ENCODE measurements at regions not wholly inside any gene's neighbourhood (a gene's known extent, or its start where the extent isn't known, plus 50 kb on each side); places are given as distances from the start of the nearest gene placed in this dataset.

DNA sequence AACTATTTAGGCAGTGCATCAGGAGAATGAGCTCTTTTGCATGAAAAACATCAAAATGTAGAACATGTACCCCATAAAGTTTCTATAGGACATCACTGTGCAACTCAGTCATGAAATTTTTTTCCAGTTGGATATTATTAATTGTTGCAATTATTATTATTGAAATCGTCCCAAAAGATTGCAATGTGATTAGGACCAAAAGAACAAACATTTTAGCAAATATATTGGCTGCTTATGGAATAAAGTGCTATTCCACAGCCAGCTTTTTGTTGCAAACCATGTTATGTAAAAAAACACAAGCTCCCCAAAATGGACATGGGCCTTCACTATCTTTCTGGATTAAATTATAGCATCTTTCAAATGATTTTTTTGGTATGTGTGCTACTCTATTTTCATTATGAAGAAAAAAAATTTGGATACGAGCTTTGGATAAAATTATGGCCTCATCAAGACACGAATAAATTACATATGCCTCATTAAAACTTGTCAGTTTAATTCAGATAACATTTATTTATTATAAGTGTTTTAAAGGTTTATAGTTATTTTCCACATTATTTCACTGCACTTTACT is 262.7 kb upstream of the TCF21 start:
- TF ChIP-seq, protein P1, sequence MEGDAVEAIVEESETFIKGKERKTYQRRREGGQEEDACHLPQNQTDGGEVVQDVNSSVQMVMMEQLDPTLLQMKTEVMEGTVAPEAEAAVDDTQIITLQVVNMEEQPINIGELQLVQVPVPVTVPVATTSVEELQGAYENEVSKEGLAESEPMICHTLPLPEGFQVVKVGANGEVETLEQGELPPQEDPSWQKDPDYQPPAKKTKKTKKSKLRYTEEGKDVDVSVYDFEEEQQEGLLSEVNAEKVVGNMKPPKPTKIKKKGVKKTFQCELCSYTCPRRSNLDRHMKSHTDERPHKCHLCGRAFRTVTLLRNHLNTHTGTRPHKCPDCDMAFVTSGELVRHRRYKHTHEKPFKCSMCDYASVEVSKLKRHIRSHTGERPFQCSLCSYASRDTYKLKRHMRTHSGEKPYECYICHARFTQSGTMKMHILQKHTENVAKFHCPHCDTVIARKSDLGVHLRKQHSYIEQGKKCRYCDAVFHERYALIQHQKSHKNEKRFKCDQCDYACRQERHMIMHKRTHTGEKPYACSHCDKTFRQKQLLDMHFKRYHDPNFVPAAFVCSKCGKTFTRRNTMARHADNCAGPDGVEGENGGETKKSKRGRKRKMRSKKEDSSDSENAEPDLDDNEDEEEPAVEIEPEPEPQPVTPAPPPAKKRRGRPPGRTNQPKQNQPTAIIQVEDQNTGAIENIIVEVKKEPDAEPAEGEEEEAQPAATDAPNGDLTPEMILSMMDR (IDR thresholded peaks at IDR 0.05): no peak
- Histone ChIP-seq H3K9ac (no peak overlapping the region), H3K9me3 (ENCODE audit: control insufficient read depth, low read length) (no peaks in the 10 kb centered on the region), H3K79me2 (no peaks in the 10 kb centered on the region), H3K4me2 (ENCODE audit: low read length) (no peak overlapping the region), H3K27me3 (ENCODE audit: control insufficient read depth, insufficient read depth, low read length) (no peaks in the 10 kb centered on the region), H3K36me3 (ENCODE audit: control insufficient read depth, insufficient read depth, low read length) (no peaks in the 10 kb centered on the region), H3K4me1 (no peaks in the 10 kb centered on the region), H3K27ac (no peak overlapping the region), H3K4me3 (ENCODE audit: low read depth, low read length) (no peak overlapping the region), H2AFZ (no peak overlapping the region)

DNA sequence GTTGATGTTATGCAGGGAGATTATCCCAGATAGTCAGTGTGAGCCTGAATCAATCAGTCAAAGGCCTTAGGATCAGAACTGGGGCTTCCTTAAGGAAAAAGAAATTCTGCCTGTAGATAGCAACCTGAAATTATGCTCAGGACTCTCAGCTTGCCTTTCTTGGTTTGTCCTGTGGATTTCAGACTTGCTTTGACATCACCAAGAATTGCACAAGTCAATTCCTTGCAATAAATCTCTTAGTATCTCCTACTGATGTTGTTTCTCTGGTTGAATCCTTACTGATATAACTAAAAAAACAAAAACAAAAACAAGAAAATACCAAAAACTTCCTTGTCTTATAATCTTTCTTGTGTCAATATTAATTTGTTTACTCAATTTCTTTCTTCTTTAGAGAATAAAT is 258.9 kb upstream of the TCF21 start:
- Histone ChIP-seq H3K4me3 (ENCODE audit: low read depth, low read length) (no peak overlapping the region), H3K9me3 (ENCODE audit: control insufficient read depth, low read length) (no peaks in the 10 kb centered on the region), H3K27me3 (ENCODE audit: control insufficient read depth, insufficient read depth, low read length) (no peaks in the 10 kb centered on the region), H3K27ac (no peak overlapping the region), H2AFZ (no peak overlapping the region), H3K4me2 (ENCODE audit: low read length) (no peak overlapping the region), H3K9ac (no peak overlapping the region), H3K79me2 (no peaks in the 10 kb centered on the region), H3K4me1 (no peaks in the 10 kb centered on the region), H3K36me3 (ENCODE audit: control insufficient read depth, insufficient read depth, low read length) (no peaks in the 10 kb centered on the region)
- TF ChIP-seq, protein P1 (IDR thresholded peaks at IDR 0.05): no peak

DNA sequence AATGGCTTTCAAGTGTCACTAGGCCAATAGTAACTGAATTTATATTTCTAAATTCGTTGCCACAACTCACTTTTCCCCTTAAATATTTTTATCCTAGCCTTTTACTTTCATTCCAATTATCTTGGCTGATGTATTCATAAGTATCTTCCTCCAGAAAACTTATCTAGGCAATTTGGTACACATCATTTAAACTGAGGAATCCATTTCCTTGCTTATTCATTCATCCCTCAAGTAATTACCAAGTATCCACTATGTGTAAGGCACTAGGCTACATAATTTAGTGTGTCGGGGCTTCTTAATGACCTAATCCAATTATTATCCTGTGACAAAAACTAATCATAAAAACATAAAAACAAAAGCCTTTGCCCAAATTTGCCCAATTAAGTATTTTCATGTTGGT is 258.3 kb upstream of the TCF21 start:
- TF ChIP-seq, protein P1 (IDR thresholded peaks at IDR 0.05): no peak
- no peak overlapping the region for H3K9ac ChIP-seq

DNA sequence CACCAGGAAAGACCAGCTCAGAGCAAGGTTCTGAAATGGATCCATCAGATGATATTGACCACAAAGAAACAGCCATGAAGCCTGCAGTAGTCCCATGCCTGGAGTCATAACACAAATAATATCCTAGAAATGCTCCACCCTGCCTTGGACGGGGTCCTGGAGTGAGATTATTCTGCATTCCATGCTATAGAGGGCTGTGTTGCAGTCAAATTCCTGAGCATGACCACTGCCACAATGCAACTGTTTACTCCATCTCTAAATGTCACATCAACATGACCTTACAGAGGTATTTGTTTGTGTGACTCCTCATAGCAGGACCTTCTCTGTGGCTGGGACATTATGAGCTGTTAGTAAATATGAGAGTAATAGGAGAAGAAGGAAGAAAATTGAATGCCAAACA is 257.5 kb upstream of the TCF21 start:
- TF ChIP-seq, protein P1 (IDR thresholded peaks at IDR 0.05): no peak
- H3K79me2 ChIP-seq: no peaks in the 10 kb centered on the region
- H3K9ac ChIP-seq: no peak overlapping the region
- H3K9me3 ChIP-seq (ENCODE audit: control insufficient read depth, low read length): no peaks in the 10 kb centered on the region
- H3K27me3 ChIP-seq (ENCODE audit: control insufficient read depth, insufficient read depth, low read length): no peaks in the 10 kb centered on the region
- H2AFZ ChIP-seq: no peak overlapping the region
- H3K4me2 ChIP-seq (ENCODE audit: low read length): no peak overlapping the region
- no peak overlapping the region for H3K4me3 ChIP-seq (ENCODE audit: low read depth, low read length)
- H3K36me3 ChIP-seq (ENCODE audit: control insufficient read depth, insufficient read depth, low read length): no peaks in the 10 kb centered on the region
- no peaks in the 10 kb centered on the region for H3K4me1 ChIP-seq
- H3K27ac ChIP-seq: no peak overlapping the region

More for the DNA sequence above, 258.3 kb upstream of the TCF21 start:
- Histone ChIP-seq H3K27ac (no peak overlapping the region), H3K27me3 (ENCODE audit: control insufficient read depth, insufficient read depth, low read length) (no peaks in the 10 kb centered on the region), H3K4me1 (no peaks in the 10 kb centered on the region), H3K36me3 (ENCODE audit: control insufficient read depth, insufficient read depth, low read length) (no peaks in the 10 kb centered on the region), H3K4me3 (ENCODE audit: low read depth, low read length) (no peak overlapping the region), H2AFZ (no peak overlapping the region), H3K9me3 (ENCODE audit: control insufficient read depth, low read length) (no peaks in the 10 kb centered on the region), H3K4me2 (ENCODE audit: low read length) (no peak overlapping the region), H3K79me2 (no peaks in the 10 kb centered on the region)

DNA sequence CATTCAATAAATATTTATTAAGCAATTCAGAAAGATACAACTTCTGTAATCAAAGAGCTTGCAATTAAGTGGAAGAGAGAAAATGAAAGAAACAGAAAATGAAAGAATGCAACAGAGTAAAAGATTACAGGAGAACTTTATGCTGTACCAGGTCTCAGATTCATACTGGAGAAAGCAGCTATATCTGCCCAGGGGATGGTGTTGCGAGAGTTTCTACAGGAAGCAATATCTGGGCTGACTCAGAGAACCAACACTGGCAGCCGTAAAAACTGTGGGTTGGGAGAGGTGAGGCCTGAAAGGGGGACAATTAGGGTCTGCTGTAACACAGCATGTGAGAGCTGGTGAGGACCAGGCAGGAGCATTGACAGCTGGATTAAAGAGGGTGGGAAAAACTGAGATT is 256.7 kb upstream of the TCF21 start:
- Histone ChIP-seq H3K36me3 (ENCODE audit: control insufficient read depth, insufficient read depth, low read length) (no peaks in the 10 kb centered on the region), H3K4me2 (ENCODE audit: low read length) (no peak overlapping the region), H3K9me3 (ENCODE audit: control insufficient read depth, low read length) (no peaks in the 10 kb centered on the region), H3K27ac (no peak overlapping the region), H3K4me3 (ENCODE audit: low read depth, low read length) (no peak overlapping the region), H3K27me3 (ENCODE audit: control insufficient read depth, insufficient read depth, low read length) (no peaks in the 10 kb centered on the region), H3K79me2 (no peaks in the 10 kb centered on the region), H2AFZ (no peak overlapping the region), H3K4me1 (no peaks in the 10 kb centered on the region), H3K9ac (no peak overlapping the region)
- TF ChIP-seq, protein P1 (IDR thresholded peaks at IDR 0.05): no peak
